Kidney tubule cell (primary cell): ENCODE measurements at regions not wholly inside any gene's neighbourhood (a gene's known extent, or its start where the extent isn't known, plus 50 kb on each side); places are given as distances from the start of the nearest gene placed in this dataset.

Experiments
- DNase-seq: peaks from one replicate; pipeline ENCODE4 v3.0.0-alpha.2; 2018; ENCODE audit warnings: low spot score

DNA sequence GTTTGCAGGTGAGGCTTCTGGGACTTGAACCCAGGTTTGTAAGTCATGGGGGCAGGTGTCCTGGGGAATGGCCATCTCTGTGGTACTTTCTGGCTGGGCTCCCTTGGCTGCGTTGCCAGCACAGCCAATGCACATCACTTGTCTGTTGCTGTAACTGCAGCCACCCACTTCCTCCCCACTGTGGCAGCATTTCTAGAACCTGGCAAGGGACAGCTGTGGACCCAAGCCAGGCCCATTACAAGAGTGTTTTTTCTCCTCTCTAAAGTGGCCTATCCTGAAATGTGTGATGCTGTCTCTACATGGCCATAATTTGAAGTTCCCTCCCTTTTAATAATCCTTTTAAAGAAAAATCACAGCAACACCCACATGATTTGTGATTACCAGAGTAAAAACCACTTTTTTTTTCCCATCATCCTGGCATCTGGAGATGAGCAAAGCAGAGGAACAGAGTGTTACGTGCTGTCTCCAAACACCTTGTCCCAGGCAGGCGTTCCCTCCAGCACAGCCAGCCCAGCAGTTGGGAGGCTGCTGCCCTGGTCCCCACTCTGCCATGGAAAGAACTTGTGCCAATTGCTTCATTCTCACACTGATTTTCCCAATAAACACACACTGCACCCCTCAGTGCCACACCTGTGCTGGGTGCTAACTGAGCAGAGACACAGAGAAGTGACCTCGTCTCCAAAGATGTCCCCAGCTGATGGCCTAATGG lies 360.6 kb upstream of the USP24 start:
- DNase-seq, result no peak

DNA sequence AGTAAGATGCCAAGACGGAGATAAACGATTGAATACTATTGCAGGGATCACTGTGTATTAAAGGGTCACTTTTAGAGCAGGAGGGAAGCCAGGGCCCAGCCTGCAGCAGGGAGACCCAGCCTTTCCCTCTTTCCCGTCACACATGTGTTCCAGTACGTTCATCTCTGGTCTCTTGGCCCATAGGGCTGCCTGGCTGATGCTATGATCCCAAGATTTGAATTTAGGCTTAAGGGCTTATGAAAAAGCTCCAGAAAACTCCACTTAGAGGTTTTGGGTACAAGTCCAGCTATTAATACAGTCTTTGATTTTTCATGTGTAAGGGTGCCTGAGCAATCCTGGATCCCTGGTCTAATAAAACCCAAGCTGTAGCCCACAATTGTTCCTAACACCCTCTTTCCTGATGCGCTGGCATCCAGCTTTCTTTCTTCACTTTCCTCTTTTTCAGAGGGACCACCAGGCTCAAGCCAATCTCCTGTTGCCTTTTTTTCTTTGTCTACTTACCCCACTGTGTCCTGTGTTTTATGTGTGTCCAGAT lies 359.6 kb upstream of the USP24 start:
- DNase-seq, result no peak

DNA sequence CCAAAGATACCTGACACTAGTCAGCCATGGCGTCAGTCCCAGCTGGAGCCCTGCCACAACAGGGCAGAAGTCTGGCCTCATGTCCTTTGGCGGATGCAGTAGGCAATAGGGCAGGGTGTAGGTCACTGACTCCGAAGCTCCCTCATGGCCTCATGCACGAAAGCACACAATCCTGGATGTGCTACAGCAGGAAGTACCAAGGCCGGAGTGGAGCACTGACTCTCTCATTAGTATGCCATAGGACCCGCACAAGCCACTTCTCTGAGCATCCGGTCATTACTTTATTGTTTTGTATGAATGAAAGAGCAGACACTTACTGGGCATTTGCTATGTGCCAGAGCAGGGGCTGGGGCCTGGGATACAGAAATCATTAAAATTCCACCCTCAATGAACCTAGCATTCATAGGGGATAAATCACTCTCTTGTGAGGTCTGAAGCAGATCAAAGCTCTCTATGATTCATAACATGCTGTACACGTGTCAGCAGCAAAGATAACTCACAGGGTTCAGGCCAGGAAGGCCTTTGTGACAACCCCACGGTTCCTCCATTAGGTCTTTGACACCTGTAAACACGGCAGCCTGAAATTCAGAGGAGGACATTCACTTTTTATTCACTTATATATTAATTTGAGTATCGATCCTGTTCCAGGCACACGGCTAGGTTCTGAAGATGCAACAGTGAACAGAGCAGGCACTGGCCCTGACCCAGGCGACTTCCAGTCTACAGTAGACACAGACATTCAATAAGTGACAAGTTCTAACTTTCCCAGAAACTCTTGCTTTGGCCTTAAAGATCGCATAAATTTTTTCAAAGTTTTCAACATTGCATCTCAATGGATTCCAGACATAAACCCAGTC lies 357.9 kb upstream of the USP24 start:
- peak; percentile 94 for DNase-seq

DNA sequence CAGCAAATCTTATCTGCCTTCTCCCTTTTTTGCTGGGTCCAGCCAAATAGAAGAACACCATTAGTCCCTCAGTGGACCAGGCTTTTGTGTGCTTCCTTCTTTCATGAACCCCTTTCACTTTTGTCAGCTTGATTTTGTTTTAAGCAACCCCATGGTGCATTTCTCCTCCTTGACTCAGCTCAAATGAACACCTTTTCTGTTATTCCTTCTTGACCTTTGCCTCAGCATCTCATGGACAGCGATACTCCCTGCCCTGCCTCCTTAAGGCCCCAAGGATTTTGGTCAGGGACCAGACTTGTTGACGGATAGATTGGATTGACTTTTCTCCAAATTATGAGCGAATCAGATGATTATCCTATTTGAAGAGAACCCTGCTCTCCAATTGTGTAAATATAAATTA lies 356.6 kb upstream of the USP24 start:
- DNase-seq, result no peak

DNA sequence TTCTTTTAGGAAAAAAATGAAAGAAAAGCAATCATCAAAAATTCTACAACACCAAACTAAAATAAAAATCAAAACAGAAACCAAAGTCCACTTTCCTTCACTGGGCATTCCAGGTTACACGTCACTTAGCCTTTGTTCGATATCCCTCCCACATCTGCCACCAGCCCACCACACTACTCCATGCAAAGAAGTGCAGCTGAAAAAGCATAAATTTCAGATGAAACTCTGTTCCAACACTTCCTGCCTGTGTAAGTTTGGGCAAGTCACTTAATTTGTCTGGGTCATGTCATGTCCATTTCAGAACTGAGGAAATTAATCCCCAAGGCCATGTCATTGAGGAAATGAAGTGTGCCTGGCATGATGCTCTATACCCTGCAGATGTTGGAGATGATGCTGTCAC lies 354.3 kb upstream of the USP24 start:
- no peak for DNase-seq

DNA sequence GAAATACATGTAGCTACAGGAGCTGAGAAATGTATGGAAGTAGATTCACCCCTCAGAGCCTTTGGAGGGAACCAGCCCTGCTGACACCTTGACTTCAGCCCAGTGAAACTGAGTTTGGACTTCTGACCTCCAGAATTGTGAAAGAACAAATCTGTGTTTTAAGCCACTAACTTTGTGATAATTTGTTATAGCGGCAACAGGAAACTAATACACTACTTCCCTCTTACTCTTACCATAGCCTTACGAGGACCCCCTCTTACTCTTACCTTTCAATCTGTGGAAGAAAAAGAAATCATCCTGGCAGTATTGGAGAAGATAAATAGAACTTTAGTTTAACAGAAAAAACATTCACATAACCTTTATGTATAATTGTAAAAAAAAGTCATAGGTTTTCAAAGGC lies 353.6 kb upstream of the USP24 start:
- no peak for DNase-seq

DNA sequence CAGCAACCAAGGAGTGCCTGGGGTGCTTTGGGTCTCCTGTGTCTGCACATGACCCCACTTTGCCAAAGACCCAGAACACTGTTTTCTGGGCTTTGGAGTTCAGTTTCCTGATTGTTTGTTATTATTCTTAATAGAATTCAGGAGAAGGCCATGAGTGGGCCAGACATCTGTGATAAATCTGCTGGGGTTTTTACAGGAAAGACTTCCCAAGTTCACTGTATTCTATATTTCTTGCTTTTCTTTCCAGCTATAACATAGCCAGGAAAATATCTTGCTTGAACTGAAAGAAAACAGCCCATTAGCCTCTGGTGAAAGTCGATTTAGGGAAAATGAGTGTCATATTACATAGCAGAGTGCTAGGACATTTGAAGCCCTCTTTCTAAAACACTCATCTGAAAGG lies 345.1 kb upstream of the USP24 start:
- no peak for DNase-seq

DNA sequence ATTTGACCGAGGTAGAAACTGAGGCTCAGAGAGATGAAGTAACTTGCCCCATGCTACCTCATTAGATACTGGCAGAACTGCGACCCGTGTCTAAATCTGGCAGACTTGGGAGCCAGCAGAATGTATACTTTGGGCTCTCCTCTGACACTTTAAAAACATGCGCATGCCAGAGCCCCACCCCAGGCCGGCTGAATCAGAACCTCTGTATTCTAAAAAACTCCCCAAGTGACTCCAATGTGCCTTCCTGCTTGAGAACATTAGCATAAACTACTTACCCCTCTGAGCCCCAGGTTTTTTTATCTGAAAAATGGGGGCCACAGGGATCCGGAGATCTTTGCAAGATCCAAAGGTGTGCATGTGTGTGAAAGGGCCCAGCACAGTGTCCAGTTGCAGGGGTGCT lies 344.7 kb upstream of the USP24 start:
- no peak for DNase-seq

DNA sequence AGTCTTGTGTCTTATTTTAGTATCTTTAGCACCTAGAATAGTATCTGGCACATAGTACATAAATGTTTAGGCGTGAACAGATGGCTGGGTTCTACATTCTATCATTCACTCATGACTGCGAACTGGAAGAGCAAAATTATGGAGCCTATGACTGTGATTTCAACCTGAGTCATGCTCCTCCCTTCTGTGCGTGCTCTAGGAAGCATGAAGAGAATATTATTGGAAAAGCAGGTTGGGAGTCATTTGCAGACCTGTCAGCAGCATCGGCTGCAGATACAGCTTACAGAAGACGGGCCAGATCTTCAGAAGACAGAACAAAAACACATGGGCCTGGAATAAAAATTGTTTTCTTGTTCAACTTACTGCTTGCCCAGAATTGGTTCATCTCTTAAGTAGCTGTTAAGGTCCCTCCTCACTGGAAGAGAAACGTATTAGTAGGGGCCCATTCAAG lies 344.0 kb upstream of the USP24 start:
- DNase-seq, result peak; percentile 69

DNA sequence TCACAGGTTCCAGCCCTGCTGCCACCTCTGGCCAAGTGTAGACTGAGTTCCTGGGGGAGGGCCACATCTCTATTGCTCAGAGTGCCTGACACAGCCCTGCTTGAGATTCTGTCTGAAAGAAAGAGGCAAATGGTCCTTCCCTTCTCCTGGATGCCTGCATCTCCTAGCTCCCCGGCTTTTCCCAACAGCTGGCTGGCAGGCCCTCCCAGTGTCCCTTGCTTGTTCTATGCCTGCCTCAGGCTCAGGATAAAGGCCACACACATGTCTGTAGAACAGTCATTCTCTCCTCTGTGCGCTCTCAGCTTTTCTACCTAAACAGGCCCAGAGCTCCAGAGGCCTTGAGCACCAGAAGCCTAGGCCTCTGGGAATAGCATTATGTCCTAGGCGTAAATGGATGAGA lies 343.4 kb upstream of the USP24 start:
- DNase-seq, result no peak

DNA sequence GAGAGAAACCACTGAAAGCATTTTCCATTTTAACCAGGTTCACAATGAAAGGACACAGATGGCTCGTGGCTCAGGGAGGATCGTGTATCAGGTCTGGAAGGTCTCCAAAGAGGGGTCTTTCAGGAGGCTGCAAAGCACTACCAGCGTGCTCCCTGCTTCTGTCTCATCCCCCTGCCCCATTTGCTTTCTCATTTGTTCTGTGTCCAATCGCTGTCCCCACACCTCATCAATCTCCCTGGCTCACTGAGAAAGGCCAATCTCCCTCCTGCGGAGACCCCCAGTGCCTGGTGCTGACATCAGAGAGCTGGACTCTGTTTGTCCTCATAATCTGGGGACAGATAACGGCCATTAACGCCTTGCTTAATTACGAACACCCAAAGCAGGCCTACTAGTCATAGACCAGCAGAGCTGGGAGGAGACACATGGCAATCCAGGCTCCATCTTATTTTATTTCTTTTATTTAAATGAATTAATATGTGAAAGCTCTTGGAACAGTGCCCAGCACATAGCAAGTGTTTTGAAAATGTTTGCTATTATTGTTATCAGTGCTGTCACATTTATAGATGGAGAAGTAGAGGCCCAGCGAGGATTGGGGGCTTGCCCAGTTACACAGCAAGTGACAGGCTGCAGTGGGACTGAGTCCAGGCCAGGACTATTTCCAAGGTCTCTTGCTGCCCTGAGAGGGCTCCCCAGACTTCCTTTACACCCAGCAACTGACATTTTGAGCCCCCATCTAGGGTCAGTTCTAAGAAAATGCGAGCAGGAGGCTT lies 341.0 kb upstream of the USP24 start:
- DNase-seq, result no peak

DNA sequence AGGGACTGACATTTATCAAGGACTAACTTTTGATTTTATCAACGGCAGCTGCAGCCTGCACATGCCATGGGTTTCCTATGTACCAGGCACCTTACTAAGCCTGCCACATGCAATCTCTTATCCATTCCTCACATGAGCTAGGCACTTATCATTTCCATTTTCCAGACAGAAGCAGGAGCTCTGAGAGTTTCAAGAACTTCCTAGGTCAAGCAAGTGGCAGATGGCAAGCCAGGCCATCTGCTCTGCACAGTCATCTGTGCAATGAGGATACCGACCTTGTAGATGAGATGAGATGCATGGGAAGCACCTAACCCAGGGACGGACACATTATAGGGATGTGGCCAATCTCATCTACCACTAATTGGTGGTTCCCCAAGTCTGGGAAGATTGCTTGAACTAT lies 339.4 kb upstream of the USP24 start:
- no peak for DNase-seq

DNA sequence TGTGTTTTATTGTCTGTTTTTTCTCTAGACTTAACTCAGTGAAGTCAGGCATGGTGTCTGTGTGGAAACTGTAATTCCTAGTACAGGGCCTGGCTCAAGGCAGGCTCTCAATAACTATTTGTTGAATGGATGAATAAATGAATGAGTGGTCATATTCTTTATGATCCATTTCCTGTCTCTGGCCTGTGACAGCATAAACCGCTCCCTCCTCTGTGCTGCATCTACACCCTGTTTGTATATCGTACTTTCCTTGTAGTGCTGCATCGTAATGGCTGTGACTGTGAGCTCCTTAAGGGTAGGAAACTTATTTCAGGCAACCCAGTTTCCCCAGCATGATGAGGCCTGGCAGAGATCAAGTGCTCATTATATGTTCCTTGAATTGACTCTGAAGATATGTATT lies 337.5 kb upstream of the USP24 start:
- no peak for DNase-seq

DNA sequence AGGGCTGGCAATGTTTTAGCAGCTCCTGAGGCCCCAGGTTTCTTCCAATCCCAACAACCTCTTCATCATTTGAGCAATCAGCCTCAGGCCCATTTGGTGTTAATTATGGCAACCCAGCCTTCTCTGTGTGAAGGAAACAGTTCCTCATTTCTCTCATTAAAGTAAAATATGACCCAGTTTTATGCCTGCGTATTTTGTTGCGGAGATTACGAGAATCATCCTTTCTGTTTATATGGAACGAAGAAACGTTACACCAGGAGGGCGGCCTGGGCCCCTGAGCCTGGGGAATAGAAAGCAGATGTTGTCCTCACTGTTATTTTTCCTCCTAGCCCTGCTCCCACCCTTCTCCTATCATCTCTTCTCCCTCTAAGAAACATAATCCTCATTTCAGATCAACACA lies 332.2 kb upstream of the USP24 start:
- DNase-seq, result no peak

DNA sequence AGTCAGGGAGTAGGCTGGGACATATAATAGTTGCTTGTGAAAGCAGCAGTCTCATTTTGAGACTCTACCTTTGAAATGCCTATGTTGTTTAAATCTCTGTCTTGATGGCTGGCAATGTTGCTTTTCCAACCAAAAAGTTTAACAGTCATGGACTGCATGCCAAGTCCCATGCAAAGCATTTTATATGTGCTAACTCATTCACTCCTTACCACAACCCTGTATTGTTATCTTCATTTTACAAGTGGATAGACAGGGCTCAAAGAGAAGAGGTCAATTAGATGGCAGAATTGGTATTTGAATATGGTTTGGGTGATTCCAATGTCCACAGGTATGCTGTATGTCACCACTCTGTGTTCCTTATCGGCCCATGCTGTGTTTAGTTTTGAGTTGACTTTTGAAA lies 331.4 kb upstream of the USP24 start:
- DNase-seq, result no peak

DNA sequence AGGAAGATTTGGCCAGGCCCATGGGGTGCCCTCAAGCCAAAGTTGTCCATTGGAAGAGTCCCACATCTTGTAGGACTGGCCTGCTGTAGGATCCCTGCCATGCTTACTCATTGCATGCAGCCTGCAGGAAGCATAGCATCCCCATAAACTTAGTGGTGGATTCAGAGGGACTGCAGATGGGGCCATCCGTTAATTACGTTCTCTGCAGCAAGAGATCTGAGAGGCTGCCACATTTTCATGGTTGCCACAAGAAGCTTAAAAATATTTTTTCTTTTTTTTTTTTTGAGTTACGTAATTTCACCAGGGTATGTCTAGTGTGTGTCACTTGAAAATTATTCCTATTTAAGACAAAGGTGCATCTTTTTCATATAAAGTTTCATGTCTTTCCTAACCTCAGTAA lies 329.7 kb upstream of the USP24 start:
- DNase-seq, result no peak

DNA sequence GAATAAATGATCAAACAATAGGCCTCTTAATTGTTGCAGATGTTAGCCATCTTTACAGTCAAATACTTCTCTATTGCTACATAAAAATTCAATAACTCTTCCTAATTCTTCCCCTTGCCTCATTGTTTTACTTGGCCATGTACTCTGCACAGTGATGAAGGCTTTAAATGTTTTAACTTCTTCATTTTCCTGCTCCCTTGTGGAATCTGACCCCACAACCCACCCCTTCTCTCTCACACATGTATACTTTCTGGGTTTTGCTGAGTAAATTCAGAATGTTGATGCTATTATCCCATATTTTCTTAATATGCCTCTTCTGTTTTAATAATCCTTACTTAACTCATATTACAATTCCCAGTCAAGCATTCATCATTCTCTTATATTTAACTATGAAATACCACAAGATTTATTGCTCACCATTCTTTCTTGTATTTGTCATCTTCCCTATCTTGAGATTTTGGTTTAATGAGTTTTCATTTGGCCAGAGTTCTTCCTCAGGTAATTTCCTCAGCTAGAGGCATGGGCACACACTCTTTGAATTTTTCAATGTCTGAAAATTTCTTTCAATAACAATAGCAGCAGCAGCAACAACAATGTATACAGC lies 327.8 kb upstream of the USP24 start:
- peak; percentile 64 for DNase-seq

DNA sequence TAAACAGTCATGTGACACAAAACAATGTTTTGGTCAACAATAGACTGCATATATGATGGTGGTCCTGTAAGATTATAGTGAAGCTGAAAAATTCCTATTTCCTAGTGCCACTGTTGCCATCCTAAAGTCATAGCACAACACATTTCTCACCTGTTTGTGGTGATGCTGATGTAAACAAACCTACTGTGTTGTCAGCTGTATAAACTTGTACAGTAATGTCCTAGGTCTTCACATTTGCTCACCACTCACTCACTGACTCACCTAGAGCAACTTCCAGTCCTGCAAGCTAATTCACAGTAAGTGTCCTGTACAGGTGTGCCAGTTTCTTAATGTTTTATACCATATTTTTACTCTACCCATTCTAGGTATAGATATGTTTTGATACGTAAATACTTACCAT lies 326.1 kb upstream of the USP24 start:
- DNase-seq, result peak; percentile 57

DNA sequence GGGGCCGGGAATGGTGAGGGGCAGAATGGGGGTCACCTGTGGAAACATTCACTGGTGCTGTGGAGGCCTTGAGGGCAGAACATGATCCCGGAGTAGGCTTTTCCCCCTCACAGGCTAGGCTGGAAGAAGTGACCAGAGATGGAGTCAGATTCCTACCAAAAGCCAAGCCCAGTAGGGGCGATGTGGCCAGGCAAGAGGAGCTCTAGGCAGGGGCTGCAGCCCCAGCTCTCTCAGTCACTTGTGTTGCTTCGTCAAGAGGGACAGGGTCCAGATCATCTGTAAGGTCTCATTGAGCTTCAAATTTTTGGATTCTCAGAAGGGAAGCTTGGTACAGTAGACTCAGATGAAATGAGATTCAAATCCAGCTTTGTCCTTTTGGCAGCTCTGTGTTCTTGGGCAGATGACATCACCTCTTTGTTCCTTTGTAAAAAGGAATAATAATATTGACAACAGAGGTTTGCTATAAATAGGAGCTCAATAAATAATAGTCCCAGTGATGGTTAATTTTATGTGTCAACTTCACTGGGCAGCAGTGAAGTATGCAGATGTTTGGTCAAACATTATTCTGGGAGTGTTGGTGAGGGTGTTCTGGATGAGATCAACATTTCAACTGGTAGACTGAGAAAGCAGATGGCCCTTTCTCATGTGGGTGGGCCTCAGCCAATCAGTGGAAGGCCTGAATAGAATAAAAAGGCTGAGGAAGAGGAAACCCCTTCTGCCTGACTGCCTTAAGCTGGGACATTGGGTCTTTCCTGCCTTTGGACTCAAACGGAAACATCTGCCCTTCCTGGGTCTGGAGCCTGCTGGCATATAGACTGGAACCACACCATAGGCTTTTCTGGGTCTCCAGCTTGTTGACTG lies 324.7 kb upstream of the USP24 start:
- DNase-seq, result peak; percentile 6

DNA sequence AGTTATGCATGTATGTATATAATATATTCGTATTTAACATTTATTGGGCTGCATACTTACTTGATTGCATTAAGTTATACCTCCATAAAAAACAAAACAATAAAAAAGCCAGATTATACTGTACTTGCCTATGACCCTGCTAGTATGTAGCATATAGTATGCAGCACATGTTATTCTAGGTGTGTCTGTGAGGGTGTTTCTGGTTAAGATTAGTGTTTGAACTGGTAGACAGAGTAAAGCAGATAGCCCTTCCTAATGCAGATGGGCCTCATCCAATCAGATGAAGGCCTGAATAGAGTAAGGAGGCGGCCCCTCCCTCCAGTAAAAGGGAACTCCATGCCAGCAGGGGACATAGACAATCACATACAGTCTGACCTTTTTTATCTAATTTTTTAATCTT lies 323.3 kb upstream of the USP24 start:
- no peak for DNase-seq

DNA sequence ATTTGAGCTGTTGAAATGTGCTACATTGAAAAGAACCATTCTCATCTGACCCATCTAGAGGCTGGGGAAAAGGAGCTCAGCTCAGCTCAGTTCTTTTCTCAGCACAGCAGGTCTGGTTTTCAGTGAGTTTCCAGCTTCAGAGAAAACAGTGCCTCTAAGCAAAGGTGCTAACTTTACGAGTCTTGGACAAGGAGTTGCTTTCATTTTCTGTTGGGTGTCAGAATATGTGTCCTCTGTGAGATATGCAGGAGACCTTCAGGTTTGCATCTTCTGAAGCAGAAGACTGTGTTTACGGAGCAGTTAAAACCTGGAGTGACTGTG lies 321.3 kb upstream of the USP24 start:
- DNase-seq, result no peak
